ENCODE measurements at regions not wholly inside any gene's neighbourhood (a gene's known extent, or its start where the extent isn't known, plus 50 kb on each side); places are given as distances from the start of the nearest gene placed in this dataset.
"Not testable (repeated sequence)": the region's sequence is repeated elsewhere in the genome, so short reads cannot be mapped to it uniquely, and the experiment has no call there.

GRCh38 chr9:124084087-124084486 lies 72.5 kb downstream of the LHX2 start:
- DNase-seq: no peak

- no peak for DNase-seq
Observed at GRCh38 chr9:124087226-124087625, 75.7 kb downstream of the LHX2 start.

GRCh38 chr9:124088476-124088837 lies 76.9 kb downstream of the LHX2 start:
- DNase-seq: no peak

GRCh38 chr9:124089631-124090488 lies 78.3 kb downstream of the LHX2 start:
- not testable (repeated sequence) for DNase-seq

GRCh38 chr9:124098141-124098905 lies 86.8 kb downstream of the LHX2 start:
- DNase-seq: no peak

GRCh38 chr9:124099860-124100259 lies 88.3 kb downstream of the LHX2 start:
- no peak for DNase-seq

GRCh38 chr9:124101215-124101968 lies 89.8 kb downstream of the LHX2 start:
- DNase-seq: no peak

- no peak for DNase-seq
Observed at GRCh38 chr9:124101969-124102345, 90.4 kb downstream of the LHX2 start.

GRCh38 chr9:124102363-124102762 lies 90.8 kb downstream of the LHX2 start:
- DNase-seq: no peak

GRCh38 chr9:124105266-124105665 lies 93.7 kb downstream of the LHX2 start:
- DNase-seq: no peak

- DNase-seq: peak; percentile 91
Observed at GRCh38 chr9:124108216-124108615, 96.6 kb downstream of the LHX2 start.

GRCh38 chr9:124110307-124110915 lies 98.8 kb downstream of the LHX2 start:
- no peak for DNase-seq

GRCh38 chr9:124116683-124117363 lies 105.3 kb downstream of the LHX2 start:
- no peak for DNase-seq

GRCh38 chr9:124118894-124119293 lies 107.3 kb downstream of the LHX2 start:
- DNase-seq: no peak

GRCh38 chr9:124120272-124120671 lies 108.7 kb downstream of the LHX2 start:
- DNase-seq: no peak

- no peak for DNase-seq
Observed at GRCh38 chr9:124121725-124122124, 110.2 kb downstream of the LHX2 start.

- no peak for DNase-seq
Observed at GRCh38 chr9:124122321-124122720, 110.8 kb downstream of the LHX2 start.

GRCh38 chr9:124122813-124123462 lies 111.4 kb downstream of the LHX2 start:
- DNase-seq: no peak

- not testable (repeated sequence) for DNase-seq
Observed at GRCh38 chr9:124123621-124124020, 112.1 kb downstream of the LHX2 start.

GRCh38 chr9:124124729-124125650 lies 113.4 kb downstream of the LHX2 start:
- DNase-seq: peak; percentile 94

GRCh38 chr9:124125651-124125977 lies 114.0 kb downstream of the LHX2 start:
- DNase-seq: no peak

All from NCI-H510A treated with DMSO at 0.1 percent for 48 hours (cell line).